ENCODE measurements at regions not wholly inside any gene's neighbourhood (a gene's known extent, or its start where the extent isn't known, plus 50 kb on each side); places are given as distances from the start of the nearest gene placed in this dataset.

- H3K9me3 ChIP-seq, result no peaks in the 10 kb centered on the region
- no peak overlapping the region for H3K4me3 ChIP-seq
- ATAC-seq, result no peak
- H3K27ac ChIP-seq, result no peak overlapping the region
- TF ChIP-seq POLR2A (IDR thresholded peaks at IDR 0.05) (no peak), CTCF (IDR thresholded peaks at IDR 0.05 in 4 of 5, conservative IDR thresholded peaks at IDR 0.05 in 1 of 5) (no peak)
- DNase-seq, result no peak
- intact Hi-C loops (cut with DNase I; ENCODE audit: low total_unique reads), result no loop called here
- in situ Hi-C loops (cut with MboI; ENCODE audit: low sequenced_read_pairs in 4 of 4), result no loop called here
- H3K36me3 ChIP-seq, result no peaks in the 10 kb centered on the region
- H3K4me1 ChIP-seq, result no peaks in the 10 kb centered on the region
- no peaks in the 10 kb centered on the region for H3K27me3 ChIP-seq
Observed at GRCh38 chr4:13844740-13845139, 217.2 kb upstream of the BOD1L1 start.

- no peak for DNase-seq
- in situ Hi-C loops (cut with MboI; ENCODE audit: low sequenced_read_pairs in 4 of 4), result no loop called here
- intact Hi-C loops (cut with DNase I; ENCODE audit: low total_unique reads), result no loop called here
- no peaks in the 10 kb centered on the region for H3K36me3 ChIP-seq
- no peaks in the 10 kb centered on the region for H3K27me3 ChIP-seq
- H3K4me1 ChIP-seq, result no peaks in the 10 kb centered on the region
- ATAC-seq, result no peak
- H3K4me3 ChIP-seq, result no peak overlapping the region
- H3K27ac ChIP-seq, result no peak overlapping the region
- H3K9me3 ChIP-seq, result no peaks in the 10 kb centered on the region
- no peak for TF ChIP-seq CTCF (IDR thresholded peaks at IDR 0.05 in 4 of 5, conservative IDR thresholded peaks at IDR 0.05 in 1 of 5)
- TF ChIP-seq POLR2A (IDR thresholded peaks at IDR 0.05), result no peak
Observed at GRCh38 chr4:13849778-13850177, 222.3 kb upstream of the BOD1L1 start.

GRCh38 chr4:13851085-13851940 is 223.8 kb upstream of the BOD1L1 start:
- TF ChIP-seq CTCF (IDR thresholded peaks at IDR 0.05 in 4 of 5, conservative IDR thresholded peaks at IDR 0.05 in 1 of 5), result no peak
- no peak for TF ChIP-seq POLR2A (IDR thresholded peaks at IDR 0.05)
- Histone ChIP-seq H3K4me3 (no peak overlapping the region), H3K27me3 (no peaks in the 10 kb centered on the region), H3K4me1 (no peaks in the 10 kb centered on the region), H3K36me3 (no peaks in the 10 kb centered on the region), H3K27ac (no peak overlapping the region), H3K9me3 (no peaks in the 10 kb centered on the region)
- intact Hi-C loops (cut with DNase I; ENCODE audit: low total_unique reads), result no loop called here
- DNase-seq, result no peak
- no peak for ATAC-seq
- in situ Hi-C loops (cut with MboI; ENCODE audit: low sequenced_read_pairs in 4 of 4), result no loop called here

GRCh38 chr4:13852411-13852810 is 224.9 kb upstream of the BOD1L1 start:
- Histone ChIP-seq H3K9me3 (no peaks in the 10 kb centered on the region), H3K27me3 (no peaks in the 10 kb centered on the region), H3K27ac (no peak overlapping the region), H3K4me1 (no peaks in the 10 kb centered on the region), H3K4me3 (no peak overlapping the region), H3K36me3 (no peaks in the 10 kb centered on the region)
- in situ Hi-C loops (cut with MboI; ENCODE audit: low sequenced_read_pairs in 4 of 4), result no loop called here
- no peak for TF ChIP-seq CTCF (IDR thresholded peaks at IDR 0.05 in 4 of 5, conservative IDR thresholded peaks at IDR 0.05 in 1 of 5)
- TF ChIP-seq POLR2A (IDR thresholded peaks at IDR 0.05), result no peak
- DNase-seq (no peak), ATAC-seq (no peak)
- intact Hi-C loops (cut with DNase I; ENCODE audit: low total_unique reads), result no loop called here

All from gastrocnemius medialis (tissue), 4 donors.